NCI-H82 treated with DMSO at 0.1 percent for 48 hours (cell line): ENCODE measurements at regions not wholly inside any gene's neighbourhood (a gene's known extent, or its start where the extent isn't known, plus 50 kb on each side); places are given as distances from the start of the nearest gene placed in this dataset.
"Not testable (repeated sequence)": the region's sequence is repeated elsewhere in the genome, so short reads cannot be mapped to it uniquely, and the experiment has no call there.

ENCODE experiments used
- DNase-seq: peaks from one replicate; lab custom pipeline; 2025; ENCODE audit not compliant: unreplicated experiment; lab: John Stamatoyannopoulos, UW

DNA sequence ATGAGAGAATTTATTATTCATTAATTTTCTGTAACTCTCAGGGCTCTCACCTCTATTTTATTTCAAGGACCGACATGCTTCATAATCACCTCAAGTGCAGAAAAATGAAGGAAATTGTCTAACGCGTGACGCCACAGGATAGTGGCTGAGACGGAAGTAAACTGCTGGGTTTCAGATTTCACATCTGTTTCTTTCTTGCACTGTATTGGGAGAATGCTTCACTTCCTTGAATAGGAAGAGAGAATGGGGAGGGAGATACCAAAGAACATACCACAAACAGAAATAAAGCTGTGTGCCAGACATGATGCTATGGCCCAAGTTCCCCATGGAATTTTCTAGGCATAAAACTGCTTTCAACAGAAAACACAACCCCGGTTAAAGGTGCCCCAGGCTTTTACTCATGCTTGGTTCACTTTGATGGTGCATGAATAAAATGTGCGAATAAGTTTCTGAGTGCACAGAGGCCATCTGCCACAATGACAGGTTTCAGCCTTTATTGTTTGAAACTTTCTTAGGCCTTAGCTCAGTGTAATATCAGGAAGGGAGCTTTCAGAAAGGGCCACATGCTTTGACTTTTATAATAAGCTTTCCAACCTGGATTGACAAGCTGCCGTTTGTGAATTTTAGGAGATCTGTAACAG is 1116.4 kb downstream of the SOCS6 start:
- no peak for DNase-seq

- DNase-seq: no peak
Measured at GRCh38 chr18:71403501-71403900, 1114.7 kb downstream of the SOCS6 start.

DNA sequence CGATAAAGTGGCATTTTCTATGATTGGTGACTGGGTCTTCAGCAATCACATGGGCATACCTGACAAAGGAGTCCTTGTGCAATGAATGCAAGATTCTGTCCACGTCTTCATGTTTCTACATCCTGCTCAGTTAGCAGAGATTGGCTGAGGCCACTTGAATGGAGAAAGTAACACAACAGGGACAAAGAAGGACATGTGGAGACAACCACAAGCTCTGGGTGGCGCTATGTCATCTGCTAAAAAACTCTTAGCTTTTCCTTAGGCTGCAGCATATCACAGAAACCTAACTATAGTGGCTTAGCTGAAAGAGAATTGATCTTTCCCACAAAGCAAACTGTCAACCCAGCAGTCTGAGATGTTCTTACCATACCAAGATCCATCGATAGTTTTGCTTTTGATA is 1109.7 kb downstream of the SOCS6 start:
- no peak for DNase-seq

GRCh38 chr18:71388148-71388547 is 1099.3 kb downstream of the SOCS6 start:
- DNase-seq: no peak

GRCh38 chr18:71374294-71375000 is 1085.6 kb downstream of the SOCS6 start:
- no peak for DNase-seq

- DNase-seq: no peak
Measured at GRCh38 chr18:71371951-71372605, 1083.2 kb downstream of the SOCS6 start.

- no peak for DNase-seq
Measured at GRCh38 chr18:71370671-71371445, 1082.0 kb downstream of the SOCS6 start.

- DNase-seq: no peak
Measured at GRCh38 chr18:71370095-71370494, 1081.2 kb downstream of the SOCS6 start.

DNA sequence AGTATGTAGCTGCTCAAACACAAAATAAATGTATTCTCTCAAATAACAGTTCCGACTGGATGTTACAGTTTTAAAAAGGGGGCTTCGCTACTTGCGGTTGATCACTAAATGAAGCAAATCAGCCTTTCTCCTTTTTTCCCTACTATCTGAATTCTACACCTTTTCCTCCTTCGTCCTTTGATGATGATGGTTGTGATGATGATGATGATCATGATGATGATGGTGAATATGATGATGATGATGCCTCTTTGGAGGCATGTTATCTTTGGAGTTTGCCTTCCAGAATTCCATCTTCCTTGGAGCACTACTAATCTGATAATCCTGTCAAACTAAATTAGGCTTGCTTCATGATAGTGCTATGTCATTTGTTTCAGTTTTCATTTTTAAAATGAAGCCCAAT is 1073.3 kb downstream of the SOCS6 start:
- no peak for DNase-seq

DNA sequence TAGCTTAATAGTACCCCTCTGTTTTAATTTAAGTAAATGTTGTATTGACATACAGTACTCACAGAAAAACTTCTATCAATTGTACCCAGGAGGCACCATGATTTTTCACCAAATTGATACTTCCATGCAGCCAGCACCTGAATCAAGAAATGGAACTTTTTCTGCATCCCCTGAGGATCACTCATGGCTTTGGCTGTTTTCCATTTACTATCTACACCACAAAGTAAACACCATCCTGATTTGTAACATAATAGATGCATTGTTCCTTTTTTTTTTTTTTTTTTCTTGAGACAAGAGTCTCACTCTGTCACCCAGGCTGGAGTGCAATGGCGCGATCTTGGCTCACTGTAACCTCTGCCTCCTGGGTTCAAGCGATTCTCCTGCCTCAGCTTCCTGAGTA is 1066.8 kb downstream of the SOCS6 start:
- DNase-seq: not testable (repeated sequence)

GRCh38 chr18:71352618-71353017 is 1063.8 kb downstream of the SOCS6 start:
- no peak for DNase-seq

DNA sequence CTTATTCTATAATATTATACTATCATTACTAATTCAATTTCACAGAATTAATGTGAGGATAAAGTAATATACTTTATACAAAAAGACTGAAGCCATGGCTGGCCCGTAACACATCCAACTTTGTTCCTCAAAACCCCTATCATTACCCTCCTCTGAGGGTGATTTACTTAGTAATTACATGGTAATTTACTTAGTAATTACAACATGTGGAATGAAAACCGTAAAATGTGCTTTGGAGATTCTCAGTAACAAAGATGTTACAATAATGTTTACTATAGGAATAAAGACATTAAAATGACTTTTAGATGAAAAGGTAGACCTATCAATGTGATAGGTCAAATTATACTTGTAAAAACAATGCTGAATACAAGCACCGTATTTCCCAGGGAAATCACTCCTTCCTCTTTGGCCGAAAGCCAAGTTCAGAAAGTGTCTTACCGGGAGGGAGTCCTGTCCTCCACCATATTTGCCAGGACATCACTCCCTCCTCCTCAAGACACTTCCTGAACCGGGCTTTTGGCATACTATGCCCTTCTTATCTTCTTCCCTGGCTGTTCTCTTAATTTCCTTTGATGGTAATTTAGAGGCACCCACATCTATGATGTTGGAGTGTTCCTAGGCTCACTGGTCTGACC is 1047.8 kb downstream of the SOCS6 start:
- DNase-seq: no peak

GRCh38 chr18:71329563-71329962 is 1040.7 kb downstream of the SOCS6 start:
- DNase-seq: no peak

DNA sequence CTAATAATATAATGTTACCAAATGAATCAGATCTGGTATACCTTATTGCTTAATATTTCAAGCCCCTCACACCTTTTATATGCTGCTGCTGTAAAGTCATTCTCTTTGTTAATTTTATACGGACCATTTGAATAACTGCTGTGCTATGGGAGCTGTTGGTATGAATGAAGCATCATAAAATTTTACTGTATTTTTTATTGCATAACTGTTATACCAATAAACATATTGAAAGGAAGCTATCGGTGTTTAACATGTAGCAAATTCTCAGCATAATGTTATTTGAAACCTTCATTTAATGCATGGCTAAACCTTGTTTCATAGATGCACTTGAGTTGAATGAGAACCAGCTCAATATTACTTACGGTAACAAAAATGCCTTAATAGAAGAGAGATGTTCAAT is 1040.3 kb downstream of the SOCS6 start:
- DNase-seq: no peak

DNA sequence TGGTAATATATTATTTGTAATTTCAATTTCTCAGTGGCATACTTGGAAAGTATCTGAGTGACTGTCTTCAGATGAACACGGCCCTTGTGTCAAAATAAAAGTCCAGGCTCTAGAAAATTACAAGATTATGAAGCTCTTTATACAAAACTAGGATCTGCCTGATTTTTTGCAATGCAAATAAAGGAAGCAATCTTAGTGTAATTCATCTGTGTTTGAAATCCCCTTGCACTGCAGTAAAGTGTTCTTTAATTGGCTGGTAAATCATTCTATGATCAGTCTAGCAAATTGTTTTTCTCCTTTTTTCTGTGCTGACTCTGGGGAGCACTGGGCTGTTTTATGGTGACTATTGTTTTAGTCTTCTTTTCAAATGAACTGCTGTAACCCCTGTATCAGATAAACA is 1039.0 kb downstream of the SOCS6 start:
- no peak for DNase-seq

- no peak for DNase-seq
Measured at GRCh38 chr18:71327441-71327840, 1038.6 kb downstream of the SOCS6 start.

- DNase-seq: no peak
Measured at GRCh38 chr18:71326826-71327225, 1038.0 kb downstream of the SOCS6 start.

DNA sequence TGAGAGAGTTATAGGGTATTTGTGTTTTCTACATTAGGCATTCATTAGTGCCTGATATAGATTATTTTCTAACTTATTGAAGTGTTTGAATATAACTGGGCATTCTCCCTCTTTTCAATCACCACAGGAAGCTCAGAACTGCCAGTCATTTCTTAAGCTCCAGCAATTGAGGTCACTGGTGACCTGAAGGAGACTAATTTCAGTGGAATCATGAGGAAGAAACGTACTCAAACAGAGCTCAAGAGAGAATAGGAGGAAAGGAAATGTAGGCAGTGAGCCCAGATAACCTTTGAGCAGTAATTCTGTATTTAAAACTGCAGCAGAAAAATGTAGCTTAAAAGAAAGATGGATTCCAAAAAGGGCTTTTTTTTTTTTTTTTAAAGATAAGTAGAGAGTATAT is 1035.5 kb downstream of the SOCS6 start:
- no peak for DNase-seq

DNA sequence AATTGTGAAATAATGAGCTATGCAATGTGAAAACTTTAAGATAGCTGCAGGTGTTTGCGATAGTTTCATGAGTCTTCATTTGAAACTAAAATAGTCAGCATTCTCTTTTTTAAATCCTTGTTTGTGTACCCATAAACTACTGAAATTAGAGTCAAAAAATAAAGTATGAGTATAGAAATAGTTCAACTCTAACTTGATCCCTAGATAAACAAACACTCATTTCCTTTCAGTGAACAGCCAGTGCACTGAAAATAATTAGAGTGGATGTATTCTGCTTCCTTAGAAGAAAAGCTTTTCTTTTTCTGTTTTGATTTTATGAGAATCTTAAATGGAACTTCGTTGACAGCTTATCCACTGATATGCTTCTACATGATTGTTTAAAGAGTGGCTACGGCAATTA is 1033.4 kb downstream of the SOCS6 start:
- no peak for DNase-seq

- no peak for DNase-seq
Measured at GRCh38 chr18:71321319-71321718, 1032.5 kb downstream of the SOCS6 start.

GRCh38 chr18:71304856-71305255 is 1016.0 kb downstream of the SOCS6 start:
- no peak for DNase-seq
